ENCODE measurements at regions not wholly inside any gene's neighbourhood (a gene's known extent, or its start where the extent isn't known, plus 50 kb on each side); places are given as distances from the start of the nearest gene placed in this dataset.

- ATAC-seq: peak; percentile 49
- Histone ChIP-seq H3K4me3 (no peak overlapping the region), H3K36me3 (no peaks in the 10 kb centered on the region), H3K4me1 (no peaks in the 10 kb centered on the region), H3K27me3 (no peaks in the 10 kb centered on the region), H3K9me3 (peaks cover 0 to 8% of the 10 kb centered on the region in 2 donors), H3K27ac (no peak overlapping the region)
- no peak for DNase-seq
- intact Hi-C loops (cut with DNase I): no loop called here
- peak in 1 of 2 donors; percentile 17 for TF ChIP-seq CTCF (IDR thresholded peaks at IDR 0.05)
Observed at GRCh38 chr9:73683862-73684591, 532.4 kb downstream of the ANXA1 start.

- no peak for TF ChIP-seq CTCF (IDR thresholded peaks at IDR 0.05)
- H3K9me3 ChIP-seq: peaks cover 0 to 8% of the 10 kb centered on the region in 2 donors
- intact Hi-C loops (cut with DNase I): no loop called here
- no peak overlapping the region for H3K4me3 ChIP-seq
- DNase-seq: no peak
- no peak for ATAC-seq
- H3K27ac ChIP-seq: no peak overlapping the region
- no peaks in the 10 kb centered on the region for H3K4me1 ChIP-seq
- no peaks in the 10 kb centered on the region for H3K27me3 ChIP-seq
- H3K36me3 ChIP-seq: no peaks in the 10 kb centered on the region
Observed at GRCh38 chr9:73684601-73685000, 532.9 kb downstream of the ANXA1 start.

GRCh38 chr9:73685786-73686185 lies 534.1 kb downstream of the ANXA1 start:
- Histone ChIP-seq H3K27me3 (no peaks in the 10 kb centered on the region), H3K9me3 (peaks cover 0 to 8% of the 10 kb centered on the region in 2 donors), H3K27ac (no peak overlapping the region), H3K36me3 (no peaks in the 10 kb centered on the region), H3K4me3 (no peak overlapping the region), H3K4me1 (no peaks in the 10 kb centered on the region)
- no peak for DNase-seq
- intact Hi-C loops (cut with DNase I): no loop called here
- no peak for TF ChIP-seq CTCF (IDR thresholded peaks at IDR 0.05)
- ATAC-seq: no peak

- ATAC-seq (no peak), DNase-seq (no peak)
- intact Hi-C loops (cut with DNase I): no loop called here
- no peaks in the 10 kb centered on the region for H3K27me3 ChIP-seq
- H3K4me3 ChIP-seq: no peak overlapping the region
- no peaks in the 10 kb centered on the region for H3K4me1 ChIP-seq
- no peaks in the 10 kb centered on the region for H3K9me3 ChIP-seq
- H3K36me3 ChIP-seq: no peaks in the 10 kb centered on the region
- TF ChIP-seq CTCF (IDR thresholded peaks at IDR 0.05): no peak
- H3K27ac ChIP-seq: no peak overlapping the region
Observed at GRCh38 chr9:73689051-73689870, 537.6 kb downstream of the ANXA1 start.

GRCh38 chr9:73701415-73702057 lies 549.9 kb downstream of the ANXA1 start:
- Histone ChIP-seq H3K4me1 (no peaks in the 10 kb centered on the region), H3K27me3 (no peaks in the 10 kb centered on the region), H3K9me3 (peaks cover 0 to 2% of the 10 kb centered on the region in 2 donors), H3K36me3 (no peaks in the 10 kb centered on the region), H3K4me3 (no peak overlapping the region), H3K27ac (no peak overlapping the region)
- DNase-seq (no peak), ATAC-seq (no peak)
- no peak for TF ChIP-seq CTCF (IDR thresholded peaks at IDR 0.05)
- intact Hi-C loops (cut with DNase I): no loop called here

All from left lung (tissue), 4 donors.